HG03159 (cell line): ENCODE measurements at regions not wholly inside any gene's neighbourhood (a gene's known extent, or its start where the extent isn't known, plus 50 kb on each side); places are given as distances from the start of the nearest gene placed in this dataset.

Experiments
- ATAC-seq: cut with Tn5 transposase; IDR thresholded peaks from one replicate; pipeline ENCODE4 v1.9.1; 2021; ENCODE audit warnings: mild to moderate bottlenecking, moderate library complexity; ENCODE audit not compliant: unreplicated experiment

DNA sequence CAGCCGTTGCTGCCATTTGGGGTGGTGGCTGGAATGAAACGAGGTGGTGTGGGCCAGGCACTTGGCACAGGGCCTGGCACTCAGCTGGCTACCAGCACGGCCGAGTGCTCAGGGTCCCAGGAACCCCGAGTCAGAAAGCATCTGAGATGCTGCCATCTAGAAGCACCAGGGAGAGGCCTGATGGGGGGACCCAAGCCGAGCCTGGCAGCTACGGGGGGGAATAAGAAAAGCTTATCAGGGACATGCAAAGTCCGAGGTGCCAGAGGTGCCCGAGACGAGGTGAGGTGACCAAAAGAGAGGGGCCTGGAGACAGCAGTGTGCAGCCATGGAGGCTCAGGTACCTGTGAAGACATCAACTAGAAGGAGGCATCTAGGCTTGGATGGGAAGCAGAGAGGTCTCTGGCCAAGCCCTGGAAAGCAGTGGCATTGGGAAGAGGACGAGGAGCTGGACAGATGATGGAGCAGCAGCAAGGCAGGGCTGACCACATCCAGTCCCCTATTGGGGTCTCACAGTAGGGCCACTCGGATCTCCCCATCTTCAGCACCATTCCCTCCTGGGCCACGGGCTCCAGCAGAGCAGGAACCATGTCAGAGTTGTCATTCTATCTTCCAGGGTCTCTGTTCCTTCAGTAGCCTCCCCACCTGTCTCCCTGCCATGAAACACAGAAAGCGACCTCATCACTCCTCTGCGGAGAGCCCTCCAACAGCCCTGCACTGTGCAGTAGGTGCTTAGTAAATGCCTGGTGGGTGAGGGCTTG, 59.3 kb upstream of the DIO3 start:
- ATAC-seq, result no peak

DNA sequence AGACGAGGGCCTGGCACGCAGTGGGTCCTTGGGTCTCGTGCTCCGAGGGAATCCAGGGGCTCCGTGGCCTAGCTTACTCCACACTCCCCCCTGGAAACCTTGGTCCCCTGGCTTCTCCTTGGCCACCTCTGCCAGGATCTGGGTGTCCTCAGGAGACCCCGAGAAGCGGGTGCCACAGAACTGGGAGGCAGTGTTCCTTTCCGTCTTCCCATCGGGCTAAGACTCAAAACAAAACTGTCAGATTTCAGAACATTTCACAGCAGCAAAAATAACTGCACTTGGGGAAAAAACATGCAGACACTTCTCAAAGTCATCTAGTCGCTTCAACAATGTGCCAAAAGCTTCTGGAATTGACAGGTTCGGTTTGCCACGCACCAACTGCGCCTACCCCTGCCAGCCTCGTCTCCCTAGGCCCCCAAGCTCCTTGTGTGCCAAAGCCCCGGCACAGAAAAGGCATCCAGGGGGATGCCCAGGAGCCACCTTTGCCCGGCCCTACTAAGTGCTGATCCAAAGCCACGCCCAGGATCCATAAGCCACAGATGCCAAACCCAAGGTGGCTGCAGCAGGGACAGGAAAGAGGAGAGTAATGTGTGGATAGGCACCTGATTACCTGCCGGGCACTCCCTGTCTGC, 58.4 kb upstream of the DIO3 start:
- no peak for ATAC-seq

DNA sequence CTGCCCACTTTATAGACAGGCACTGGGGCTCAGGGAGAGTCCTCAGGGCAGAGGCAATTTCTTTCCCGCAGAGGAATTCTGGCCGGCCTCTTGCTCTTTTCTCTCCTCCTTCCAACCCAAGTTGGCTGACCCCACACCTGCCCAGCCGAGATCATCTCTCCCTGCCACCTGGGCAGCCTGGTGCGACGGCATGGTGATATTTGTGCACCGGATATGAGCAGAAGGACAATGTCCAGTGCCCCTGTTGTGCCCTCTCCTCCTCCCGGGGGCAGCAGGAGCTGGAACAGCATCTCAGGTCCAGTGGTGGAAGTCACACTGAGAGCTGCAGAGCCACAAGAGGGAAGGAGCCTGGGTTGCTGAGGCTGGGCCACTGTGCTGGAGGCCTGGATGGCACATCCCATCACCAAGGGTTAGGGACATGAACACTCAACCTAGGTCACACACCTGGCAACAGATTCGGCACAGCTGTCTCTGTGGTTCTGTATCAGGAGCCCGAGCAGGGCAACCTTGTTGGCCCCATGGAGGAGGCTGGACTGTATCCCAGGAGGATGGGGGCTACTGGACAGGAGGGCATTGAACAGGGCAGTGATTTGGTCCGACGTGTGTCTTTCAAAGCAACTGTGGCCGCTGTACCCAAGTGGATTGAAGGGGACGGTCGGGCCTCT, 57.7 kb upstream of the DIO3 start:
- ATAC-seq, result no peak

DNA sequence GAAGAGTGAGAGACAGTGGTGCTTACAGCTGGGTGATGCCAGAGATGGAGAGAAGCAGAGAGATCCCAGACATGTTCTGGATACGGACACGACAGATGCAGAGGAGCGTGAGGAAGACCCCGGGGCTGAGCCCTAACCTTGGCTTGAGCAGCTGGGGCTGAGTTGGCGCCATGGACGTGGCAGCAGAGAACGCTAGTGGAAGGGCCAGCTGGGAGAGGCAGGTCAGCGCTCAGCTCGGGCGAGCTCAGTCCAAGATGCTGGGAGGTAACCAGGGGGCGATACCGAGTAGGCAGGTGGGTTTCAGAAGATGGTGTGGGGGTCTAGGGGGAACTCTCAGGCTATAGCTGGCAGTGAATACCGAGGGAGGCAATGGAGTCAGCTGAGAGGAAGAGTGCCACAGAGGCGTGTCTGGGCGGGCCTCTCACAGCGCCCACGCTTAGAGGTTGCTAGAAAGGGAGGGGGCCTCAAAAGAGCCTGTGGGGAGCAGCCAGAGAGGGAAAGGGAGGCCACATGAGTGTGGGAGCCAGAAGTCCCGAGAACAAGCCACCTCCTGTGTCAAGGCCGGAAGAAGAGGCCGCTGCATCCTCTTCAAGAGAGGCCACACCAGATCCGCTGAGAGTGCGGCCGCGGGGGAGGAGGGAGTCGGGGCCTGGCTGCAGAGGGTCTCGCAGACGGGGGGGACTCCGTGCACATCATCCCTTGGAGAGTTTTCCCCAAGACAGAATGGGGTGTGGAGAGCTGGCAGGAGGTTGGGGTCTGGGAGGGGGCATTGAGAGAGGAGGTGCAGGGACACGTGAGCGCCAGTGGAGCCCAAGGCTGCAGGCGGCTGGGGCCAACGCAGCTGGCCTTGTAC, 57.0 kb upstream of the DIO3 start:
- no peak for ATAC-seq

DNA sequence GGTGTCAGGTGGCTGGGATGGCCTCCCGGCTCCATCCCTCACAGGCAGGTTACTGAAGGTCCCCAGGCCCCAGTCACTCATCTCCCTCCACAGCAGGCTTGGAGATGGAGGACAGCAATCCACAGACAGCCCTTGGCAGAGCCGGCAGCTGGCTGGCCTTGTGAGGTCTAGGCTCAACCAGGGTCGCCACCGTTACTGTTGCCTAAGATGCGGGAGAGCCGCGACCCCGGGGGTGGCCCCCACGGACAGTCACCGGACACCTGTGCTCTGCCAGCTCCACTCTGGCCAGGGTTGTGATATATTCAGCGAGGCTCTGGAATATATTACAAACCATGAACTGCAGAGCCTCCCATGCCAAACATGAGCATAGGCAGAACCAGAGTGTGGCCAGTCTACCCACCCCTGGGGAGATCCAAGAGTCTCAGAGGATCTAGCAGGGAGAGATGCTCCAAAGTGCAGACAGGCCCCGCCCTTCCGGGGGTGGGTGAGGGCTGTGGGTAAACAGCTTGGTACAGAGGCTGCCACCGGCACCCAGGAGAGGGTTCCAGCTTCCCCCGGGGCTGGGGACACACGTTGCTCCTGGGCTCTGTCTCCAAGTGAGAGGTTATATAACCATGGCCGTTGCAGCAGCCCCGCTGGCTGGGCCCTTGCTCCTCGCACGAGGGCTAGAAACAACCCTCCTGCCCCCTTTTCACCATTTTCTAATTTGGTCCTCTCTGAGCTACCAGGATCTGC, 55.9 kb upstream of the DIO3 start:
- ATAC-seq, result no peak

DNA sequence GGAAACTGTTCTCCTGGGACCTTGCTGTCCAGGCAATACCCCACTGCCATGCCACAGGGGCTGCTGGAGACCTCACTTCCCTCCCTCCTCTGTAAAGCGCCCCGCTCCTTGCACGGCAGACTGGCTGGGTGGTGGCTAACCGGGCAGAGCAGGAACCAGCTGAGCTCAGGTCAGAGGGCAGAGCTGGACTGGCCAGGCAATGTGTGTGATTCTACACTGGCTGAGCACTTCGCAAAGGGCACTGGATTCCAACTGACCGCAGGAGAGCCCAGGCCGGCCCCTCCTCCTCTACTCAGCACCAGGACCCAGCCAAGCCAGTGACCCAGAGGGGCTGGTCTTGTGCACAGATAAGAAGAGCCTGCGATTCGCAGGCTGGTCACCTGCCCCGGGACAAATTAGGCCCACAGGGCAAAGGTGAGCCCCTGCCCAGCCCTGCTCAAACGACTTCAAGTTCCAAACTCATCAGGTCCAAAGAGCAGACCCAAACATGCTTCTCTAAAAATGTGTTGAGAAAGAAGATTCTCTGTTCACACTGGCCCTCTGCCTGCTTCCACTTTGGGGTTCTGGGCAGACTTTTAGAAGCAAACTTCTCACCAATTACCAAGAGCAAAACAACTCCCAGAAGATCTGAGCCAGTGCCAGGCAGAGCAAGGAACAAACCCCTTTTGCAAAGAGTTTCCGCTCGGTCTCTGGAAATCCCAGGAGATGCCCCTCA, 54.9 kb upstream of the DIO3 start:
- ATAC-seq, result no peak

DNA sequence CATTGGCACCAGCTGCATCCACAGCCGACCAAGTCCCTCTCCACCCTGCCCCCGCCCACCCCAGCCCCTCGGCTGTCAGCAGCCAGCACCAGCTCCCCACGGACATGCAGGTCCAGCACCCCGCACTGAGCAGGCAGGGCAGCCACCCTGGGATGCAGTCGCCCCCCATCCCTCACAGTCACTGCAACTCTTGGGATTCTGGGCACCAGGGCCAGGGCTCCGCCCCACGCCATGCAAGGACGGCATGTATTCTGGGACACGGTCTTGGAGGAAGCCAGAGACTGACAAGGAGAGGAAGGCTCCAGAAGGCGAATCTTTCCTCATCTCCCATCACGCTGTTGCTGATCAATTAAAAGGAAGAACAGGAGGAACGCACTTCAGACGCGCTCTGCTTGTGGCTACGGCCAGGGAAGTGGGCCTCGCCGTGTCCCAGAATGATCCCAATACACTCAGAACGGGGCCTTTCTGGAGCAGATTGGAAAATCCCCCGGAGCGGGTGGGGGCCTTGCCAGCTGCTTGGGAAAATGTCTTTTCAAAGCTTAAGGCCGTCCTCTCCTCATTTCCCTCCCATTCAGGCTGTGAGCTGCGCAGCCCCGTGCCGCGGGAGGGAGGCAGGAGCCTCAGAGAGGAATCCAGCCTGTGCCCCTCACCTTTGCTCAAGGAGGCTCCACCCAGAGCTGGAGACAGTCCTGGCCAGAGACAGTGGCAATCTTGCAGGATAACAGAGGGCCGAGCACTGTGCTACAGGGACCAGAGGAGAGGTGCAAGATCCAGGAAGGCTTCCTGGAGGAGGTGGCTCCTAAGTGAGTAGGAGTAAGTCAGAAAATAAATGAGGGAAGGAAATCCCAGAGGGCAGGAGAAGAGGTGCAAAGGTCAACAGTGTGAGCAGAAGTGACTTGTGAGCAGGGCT, 54.1 kb upstream of the DIO3 start:
- no peak for ATAC-seq

DNA sequence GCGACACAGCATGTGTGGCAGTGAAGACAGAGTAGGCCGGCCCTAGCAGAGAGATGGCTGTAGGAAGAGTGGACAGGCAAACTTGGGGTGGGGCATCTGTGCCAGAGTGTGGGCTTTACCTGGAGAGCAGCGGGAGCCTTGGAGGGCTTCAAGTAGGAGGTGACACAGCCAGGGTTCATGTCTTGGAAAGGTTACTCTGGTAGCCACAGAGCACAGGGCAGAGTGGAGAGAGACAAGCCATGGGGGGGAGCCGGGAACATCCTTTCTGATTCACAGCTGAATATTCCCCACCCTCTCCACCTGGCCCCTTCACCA, 53.5 kb upstream of the DIO3 start:
- no peak for ATAC-seq

DNA sequence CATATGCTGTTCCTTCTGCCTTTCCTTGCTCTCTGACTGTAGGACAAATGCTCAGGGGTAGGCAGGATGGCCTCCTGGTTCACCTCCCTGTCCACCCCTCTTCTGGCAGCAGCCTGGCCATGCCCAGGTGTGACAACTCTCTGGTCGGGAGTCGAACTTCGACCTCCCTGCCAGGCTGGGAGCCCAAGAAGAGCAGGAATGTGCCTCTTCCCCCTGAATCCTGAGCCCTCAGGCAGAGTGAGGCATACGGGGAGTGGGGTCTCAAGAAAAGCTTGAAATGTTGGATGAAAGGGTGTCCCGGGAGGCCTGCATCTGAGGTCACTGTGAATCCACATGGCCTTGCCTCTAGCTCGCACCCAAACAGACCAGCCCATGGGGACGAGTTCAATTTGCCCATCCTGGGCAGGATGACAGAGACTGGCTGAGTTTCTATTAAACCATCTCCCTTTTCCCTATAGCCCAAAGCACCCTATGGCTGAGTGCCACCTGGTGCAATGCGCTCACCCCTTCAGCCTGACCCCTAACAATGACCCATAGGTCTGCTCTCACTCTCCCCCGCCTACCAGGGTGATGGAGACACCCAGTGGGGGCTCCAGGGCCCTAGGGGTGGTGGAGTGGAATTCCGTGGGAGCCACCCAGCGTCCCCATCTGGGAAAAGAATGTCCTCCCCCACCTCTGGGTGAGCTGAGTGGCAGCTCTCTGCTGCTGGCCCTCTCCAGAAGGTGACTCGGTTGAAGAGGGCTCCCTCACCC, 52.9 kb upstream of the DIO3 start:
- no peak for ATAC-seq

DNA sequence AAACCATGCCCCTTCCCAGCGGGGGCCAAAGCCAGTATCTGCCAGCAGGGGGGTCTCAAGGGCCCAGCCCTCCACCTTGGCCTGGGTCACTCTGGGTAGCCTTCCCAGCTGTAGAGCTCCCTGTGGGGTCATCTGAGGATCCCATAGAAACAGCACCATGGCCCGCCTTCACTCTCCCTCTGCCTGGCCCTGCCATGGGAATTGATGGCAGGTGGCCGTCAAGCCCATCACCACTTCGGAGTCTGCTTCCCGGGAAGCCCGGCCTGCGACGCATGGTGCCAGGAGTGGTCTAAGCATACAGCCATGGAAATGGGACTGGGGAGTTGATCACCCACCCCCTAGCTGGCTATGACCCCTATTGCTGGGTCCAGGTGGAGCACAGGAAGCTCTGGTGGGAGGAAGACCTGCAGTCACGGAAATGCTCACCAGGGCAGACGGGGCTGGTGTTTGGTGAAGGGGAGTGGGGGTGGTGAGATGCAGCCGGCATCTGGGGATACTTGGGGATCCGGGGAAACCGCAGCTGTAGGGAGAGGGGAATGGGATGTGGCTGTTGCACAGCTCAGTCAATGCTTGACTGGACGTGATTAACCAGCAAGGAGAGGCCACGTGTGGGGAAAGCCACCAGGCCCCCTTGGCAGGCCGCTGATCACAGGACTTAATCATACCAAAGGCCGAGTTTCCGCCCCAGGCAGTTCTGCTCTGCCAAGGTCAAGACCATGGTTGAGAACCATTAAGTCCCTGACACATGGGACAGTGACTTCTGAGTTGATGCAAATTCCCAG, 52.2 kb upstream of the DIO3 start:
- ATAC-seq, result no peak

DNA sequence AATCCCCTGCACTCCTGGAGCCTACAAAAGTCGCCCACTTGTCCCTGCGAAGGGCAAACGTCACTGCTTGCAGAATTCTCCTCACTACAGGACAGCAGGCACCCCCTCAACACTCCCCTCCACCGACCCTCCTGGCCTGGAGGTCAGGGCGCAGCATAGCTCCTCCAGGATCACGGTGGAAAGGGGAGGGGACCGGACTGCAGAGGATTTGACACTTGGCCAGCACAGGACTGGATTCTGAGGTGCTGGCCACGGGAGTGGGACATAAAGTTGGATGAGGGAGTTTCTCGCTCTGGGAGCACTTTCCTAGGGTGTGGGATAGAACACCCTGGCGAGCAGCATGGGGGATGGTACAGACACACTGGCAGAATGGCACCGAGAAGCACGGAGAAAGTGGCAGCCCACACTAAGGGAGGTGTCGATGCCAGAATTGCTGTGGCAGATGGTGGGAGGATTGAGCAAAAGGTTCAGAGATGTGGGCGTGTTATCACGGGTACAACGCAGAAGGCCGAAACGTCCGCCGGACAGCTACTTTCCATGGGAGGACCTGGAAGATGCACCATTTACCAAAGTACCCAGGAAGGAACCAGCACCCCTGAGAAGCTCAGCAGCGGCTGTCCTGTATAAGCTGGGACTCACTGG, 51.4 kb upstream of the DIO3 start:
- ATAC-seq, result no peak

DNA sequence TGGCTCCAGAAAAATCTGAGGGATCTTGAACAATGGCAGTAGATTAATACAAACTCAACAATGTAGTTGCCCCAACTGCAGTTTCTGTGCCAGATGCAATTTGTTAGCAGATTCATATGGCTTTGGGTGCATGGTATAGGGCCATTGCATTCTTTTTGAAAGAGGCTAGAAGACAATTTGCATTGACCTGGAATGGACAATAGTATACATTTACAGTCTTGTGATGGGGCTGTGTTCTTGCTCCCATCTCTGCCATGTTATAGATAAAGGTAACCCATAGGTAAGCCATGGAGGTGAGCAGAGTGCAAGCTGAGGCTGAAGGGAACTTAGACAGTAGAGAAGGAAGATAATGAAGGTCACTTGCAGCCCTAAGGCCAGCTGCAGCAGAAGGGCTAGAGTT, 50.1 kb upstream of the DIO3 start:
- no peak for ATAC-seq
